DOHH2 (cell line): ENCODE measurements at regions not wholly inside any gene's neighbourhood (a gene's known extent, or its start where the extent isn't known, plus 50 kb on each side); places are given as distances from the start of the nearest gene placed in this dataset.

Source experiments
- H3F3A ChIP-seq: fragments of 200-600 bp; sonication (generic), shearing (Covaris generic); 2 replicates; pipeline ENCODE4 v1.6.0; 2016; ENCODE audit warnings: antibody characterized with exemption, mild to moderate bottlenecking; ENCODE audit not compliant: control insufficient read depth, insufficient read depth
- H3K27ac ChIP-seq: fragments of 200-600 bp; sonication (generic); 2 replicates; pipeline ENCODE4 v1.5.1; 2014; ENCODE audit warnings: low read depth, mild to moderate bottlenecking, low read length, moderate library complexity
- H3K27me3 ChIP-seq: fragments of 200-600 bp; sonication (generic); 2 replicates; pipeline ENCODE4 v1.6.1; 2014; ENCODE audit warnings: mild to moderate bottlenecking, low read length, mixed read lengths; ENCODE audit not compliant: control insufficient read depth
- H3K36me3 ChIP-seq: fragments of 200-600 bp; sonication (generic); 2 replicates; pipeline ENCODE4 v1.6.1; 2014; ENCODE audit warnings: mild to moderate bottlenecking, low read length, moderate library complexity, mixed read lengths; ENCODE audit not compliant: control insufficient read depth
- H3K4me1 ChIP-seq: fragments of 200-600 bp; sonication (generic); 2 replicates; pipeline ENCODE4 v1.6.1; 2014; ENCODE audit warnings: mild to moderate bottlenecking, low read length, mixed read lengths; ENCODE audit not compliant: control insufficient read depth
- H3K4me2 ChIP-seq: fragments of 200-600 bp; sonication (generic); 2 replicates; pipeline ENCODE4 v1.6.0; 2014; ENCODE audit warnings: mild to moderate bottlenecking, low read length, moderate library complexity
- H3K4me3 ChIP-seq: fragments of 200-600 bp; sonication (generic); 2 replicates; pipeline ENCODE4 v1.5.1; 2014; ENCODE audit warnings: mild to moderate bottlenecking, low read length, mixed read lengths
- H3K79me2 ChIP-seq: fragments of 200-600 bp; sonication (generic); 2 replicates; pipeline ENCODE4 v1.6.1; 2014; ENCODE audit warnings: mild to moderate bottlenecking, low read length, mixed read lengths; ENCODE audit not compliant: control insufficient read depth
- H3K9me2 ChIP-seq: fragments of 200-600 bp; sonication (generic); replicated peaks from 2 replicates; pipeline ENCODE4 v1.6.1; 2014; ENCODE audit warnings: mild to moderate bottlenecking, low read length, mixed read lengths; ENCODE audit not compliant: control insufficient read depth
- H3K9me3 ChIP-seq: fragments of 200-600 bp; sonication (generic); 2 replicates; pipeline ENCODE4 v1.6.1; 2014; ENCODE audit warnings: antibody characterized with exemption, low read length, mixed read lengths; ENCODE audit not compliant: control insufficient read depth, insufficient read depth
- H4K20me1 ChIP-seq: fragments of 200-600 bp; sonication (generic); 2 replicates; pipeline ENCODE4 v1.6.0; 2014; ENCODE audit warnings: low read depth, mild to moderate bottlenecking, antibody characterized with exemption, low read length, moderate library complexity; ENCODE audit not compliant: control insufficient read depth, insufficient read depth
- CTCF ChIP-seq: fragments of 200-600 bp; sonication (generic); IDR thresholded peaks from one replicate; pipeline ENCODE4 v1.5.1; 2014; ENCODE audit warnings: antibody characterized with exemption, mild to moderate bottlenecking, low read depth, low read length; ENCODE audit not compliant: poor library complexity, severe bottlenecking
- EZH2phosphoT487 ChIP-seq: fragments of 200-600 bp; sonication (generic); IDR thresholded peaks from 2 replicates; pipeline ENCODE4 v1.6.1; 2017; ENCODE audit warnings: borderline replicate concordance, mild to moderate bottlenecking, antibody characterized with exemption, low read length, moderate library complexity, mixed read lengths

- TF ChIP-seq CTCF, result peak; percentile 21
- TF ChIP-seq EZH2phosphoT487, result no peak
- no peaks in the 10 kb centered on the region for H3K36me3 ChIP-seq
- no peaks in the 10 kb centered on the region for H4K20me1 ChIP-seq
- H3K27me3 ChIP-seq, result no peaks in the 10 kb centered on the region
- no peak overlapping the region for H3K4me2 ChIP-seq
- H3K4me3 ChIP-seq, result no peak overlapping the region
- no peak overlapping the region for H3K27ac ChIP-seq
- H3K9me2 ChIP-seq, result no peaks in the 10 kb centered on the region
- H3K9me3 ChIP-seq, result no peaks in the 10 kb centered on the region
- H3K79me2 ChIP-seq, result no peaks in the 10 kb centered on the region
- no peaks in the 10 kb centered on the region for H3K4me1 ChIP-seq
- H3F3A ChIP-seq, result no peaks in the 10 kb centered on the region
These were observed 122.9 kb upstream of the LIPC start for GRCh38 chr15:58308742-58309355.

GRCh38 chr15:58309963-58310928 is 121.5 kb upstream of the LIPC start:
- no peaks in the 10 kb centered on the region for H3K27me3 ChIP-seq
- no peak overlapping the region for H3K4me2 ChIP-seq
- H3K27ac ChIP-seq, result no peak overlapping the region
- TF ChIP-seq CTCF (no peak), EZH2phosphoT487 (no peak)
- H3K36me3 ChIP-seq, result no peaks in the 10 kb centered on the region
- H3K4me3 ChIP-seq, result no peak overlapping the region
- H3F3A ChIP-seq, result no peaks in the 10 kb centered on the region
- H3K9me3 ChIP-seq, result no peaks in the 10 kb centered on the region
- H3K4me1 ChIP-seq, result peaks cover 7% of the 10 kb centered on the region
- no peaks in the 10 kb centered on the region for H3K9me2 ChIP-seq
- H4K20me1 ChIP-seq, result no peaks in the 10 kb centered on the region
- no peaks in the 10 kb centered on the region for H3K79me2 ChIP-seq

- Histone ChIP-seq H3K4me3 (no peak overlapping the region), H3F3A (no peaks in the 10 kb centered on the region), H3K27ac (no peak overlapping the region), H3K27me3 (no peaks in the 10 kb centered on the region), H3K79me2 (no peaks in the 10 kb centered on the region), H3K36me3 (no peaks in the 10 kb centered on the region), H4K20me1 (no peaks in the 10 kb centered on the region), H3K4me1 (peaks cover 7% of the 10 kb centered on the region), H3K9me2 (no peaks in the 10 kb centered on the region), H3K4me2 (no peak overlapping the region), H3K9me3 (no peaks in the 10 kb centered on the region)
- no peak for TF ChIP-seq EZH2phosphoT487
- TF ChIP-seq CTCF, result no peak
These were observed 120.2 kb upstream of the LIPC start for GRCh38 chr15:58311556-58311955.
